ENCODE measurements at regions not wholly inside any gene's neighbourhood (a gene's known extent, or its start where the extent isn't known, plus 50 kb on each side); places are given as distances from the start of the nearest gene placed in this dataset.

DNA sequence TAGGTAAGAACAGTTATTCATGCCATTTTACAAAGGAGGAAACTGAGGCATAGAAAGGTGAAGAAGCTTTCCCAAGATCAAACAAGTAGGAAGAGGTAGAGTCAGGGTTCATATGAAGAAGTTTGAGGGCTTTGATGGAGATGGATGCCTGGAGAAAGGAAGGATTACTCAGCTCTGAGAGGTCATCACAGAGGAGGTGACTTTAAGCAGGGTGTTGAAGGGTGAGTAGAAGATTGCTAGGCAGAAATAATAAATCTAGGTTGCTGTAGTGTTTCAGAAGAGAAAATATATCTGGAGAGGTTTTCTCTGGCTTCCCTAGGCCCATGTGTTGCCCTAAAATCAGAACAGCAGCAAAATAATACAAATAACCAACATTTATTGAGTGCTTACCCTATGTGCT lies 196.3 kb downstream of the PALM2AKAP2 start:
- TF ChIP-seq, protein P1, sequence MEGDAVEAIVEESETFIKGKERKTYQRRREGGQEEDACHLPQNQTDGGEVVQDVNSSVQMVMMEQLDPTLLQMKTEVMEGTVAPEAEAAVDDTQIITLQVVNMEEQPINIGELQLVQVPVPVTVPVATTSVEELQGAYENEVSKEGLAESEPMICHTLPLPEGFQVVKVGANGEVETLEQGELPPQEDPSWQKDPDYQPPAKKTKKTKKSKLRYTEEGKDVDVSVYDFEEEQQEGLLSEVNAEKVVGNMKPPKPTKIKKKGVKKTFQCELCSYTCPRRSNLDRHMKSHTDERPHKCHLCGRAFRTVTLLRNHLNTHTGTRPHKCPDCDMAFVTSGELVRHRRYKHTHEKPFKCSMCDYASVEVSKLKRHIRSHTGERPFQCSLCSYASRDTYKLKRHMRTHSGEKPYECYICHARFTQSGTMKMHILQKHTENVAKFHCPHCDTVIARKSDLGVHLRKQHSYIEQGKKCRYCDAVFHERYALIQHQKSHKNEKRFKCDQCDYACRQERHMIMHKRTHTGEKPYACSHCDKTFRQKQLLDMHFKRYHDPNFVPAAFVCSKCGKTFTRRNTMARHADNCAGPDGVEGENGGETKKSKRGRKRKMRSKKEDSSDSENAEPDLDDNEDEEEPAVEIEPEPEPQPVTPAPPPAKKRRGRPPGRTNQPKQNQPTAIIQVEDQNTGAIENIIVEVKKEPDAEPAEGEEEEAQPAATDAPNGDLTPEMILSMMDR (IDR thresholded peaks at IDR 0.05; ENCODE audit: borderline replicate concordance, extremely low read depth, low read length, poor library complexity, severe bottlenecking): no peak
- no peak for TF ChIP-seq EZH2 (IDR thresholded peaks at IDR 0.05; ENCODE audit: borderline replicate concordance, low read depth, low read length, severe bottlenecking)

All from DND-41 (cell line).